Glomerular endothelial cell (primary cell): ENCODE measurements at regions not wholly inside any gene's neighbourhood (a gene's known extent, or its start where the extent isn't known, plus 50 kb on each side); places are given as distances from the start of the nearest gene placed in this dataset.
"Not testable (repeated sequence)": the region's sequence is repeated elsewhere in the genome, so short reads cannot be mapped to it uniquely, and the experiment has no call there.

Source experiments
- DNase-seq: peaks from one replicate; pipeline ENCODE4 v3.0.0-alpha.2; 2011; ENCODE audit warnings: low read depth, low spot score; ENCODE audit errors: extremely low read depth

DNA sequence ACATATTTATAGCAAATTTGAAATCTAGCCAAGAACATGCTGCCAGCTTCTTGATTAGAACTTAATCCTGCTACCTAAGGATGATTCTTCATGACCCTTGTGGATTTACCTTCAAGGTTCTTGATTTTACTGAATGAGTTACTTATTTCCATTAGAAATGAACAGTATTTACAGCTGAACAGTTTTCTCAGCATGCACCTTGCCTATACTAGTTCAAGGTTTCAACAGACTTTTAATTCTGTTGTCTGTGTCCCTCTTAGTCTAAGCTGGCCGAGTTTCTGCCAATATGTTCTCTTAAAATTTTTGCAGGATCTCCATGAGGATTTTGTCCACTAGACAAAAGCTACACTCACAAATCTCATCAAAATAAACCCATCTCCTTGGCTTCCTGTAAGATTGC lies 188.8 kb upstream of the ST8SIA4 start:
- no peak for DNase-seq

- no peak for DNase-seq
These were observed 181.3 kb upstream of the ST8SIA4 start for GRCh38 chr5:101084353-101084752.

DNA sequence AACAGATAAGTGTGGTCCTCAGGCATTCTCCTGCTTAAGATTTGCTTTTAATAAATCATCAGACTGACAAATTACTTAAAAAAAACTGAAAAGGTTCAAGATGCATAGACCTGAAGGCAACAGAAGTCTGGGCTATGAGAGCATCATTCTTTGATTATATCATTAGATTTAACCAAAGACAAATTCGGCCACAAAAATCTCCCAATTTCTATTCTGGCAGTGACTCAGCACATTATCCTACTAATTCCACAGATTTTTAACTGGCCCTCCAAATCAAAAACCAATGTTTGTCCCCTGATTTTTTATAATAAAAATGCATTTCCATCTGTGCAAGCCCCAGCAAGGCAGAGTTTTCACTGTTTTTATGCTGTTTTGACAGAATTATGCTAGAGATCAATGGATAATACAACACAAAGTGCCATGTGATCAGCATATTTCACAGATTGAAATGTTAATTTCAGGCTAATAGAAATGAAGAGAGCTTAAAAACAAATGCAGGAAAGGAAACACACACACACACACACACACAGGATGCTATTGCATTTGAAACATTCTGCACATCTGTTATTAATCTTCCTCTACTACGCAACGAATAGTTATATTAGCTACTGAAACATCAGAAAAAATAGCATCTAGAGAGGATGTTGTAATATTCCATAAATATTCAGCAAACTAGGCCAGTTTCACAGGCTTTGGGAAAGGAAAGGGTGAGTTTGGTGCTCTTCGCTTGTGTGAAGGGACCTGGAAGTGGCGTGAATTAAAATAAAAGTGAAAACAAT lies 177.6 kb upstream of the ST8SIA4 start:
- DNase-seq: no peak

DNA sequence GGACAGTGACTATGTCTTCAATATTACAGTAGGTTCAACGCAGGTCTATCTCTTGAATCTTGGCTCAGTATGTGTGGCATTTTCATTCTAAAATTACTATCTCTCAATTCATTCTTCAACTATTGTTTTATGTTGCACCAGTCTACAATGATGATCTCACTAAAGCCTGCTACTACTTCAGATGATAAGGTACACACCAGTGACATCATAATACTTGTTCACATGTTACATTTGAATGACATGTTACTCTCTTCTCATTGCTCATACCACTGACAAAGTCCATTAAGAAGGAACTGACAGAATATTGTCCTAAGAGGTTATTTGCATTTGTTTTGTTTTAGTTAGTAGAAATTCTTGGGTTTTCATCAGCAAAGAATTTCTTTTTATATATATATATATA lies 165.2 kb upstream of the ST8SIA4 start:
- DNase-seq: no peak

DNA sequence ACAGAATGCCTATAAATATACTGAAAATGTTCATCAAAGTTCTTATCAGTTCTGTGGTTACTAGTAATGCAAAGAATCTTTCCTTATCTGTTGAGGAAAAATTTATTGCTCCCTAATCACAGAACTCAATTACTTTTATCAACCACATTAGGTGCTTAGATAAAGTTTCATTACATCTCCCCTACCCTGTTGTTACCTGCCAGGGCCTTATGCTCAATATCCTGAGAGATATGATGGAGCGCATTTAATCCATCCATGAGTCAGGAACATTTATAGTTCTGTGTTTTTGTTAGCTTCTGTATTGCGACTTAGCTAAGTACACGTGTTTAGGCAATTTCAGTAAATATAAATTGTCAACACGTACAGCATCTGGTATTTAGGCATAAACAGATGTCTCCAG lies 164.3 kb upstream of the ST8SIA4 start:
- no peak for DNase-seq

GRCh38 chr5:101062902-101063301 lies 159.8 kb upstream of the ST8SIA4 start:
- DNase-seq: no peak

GRCh38 chr5:101047181-101047580 lies 144.1 kb upstream of the ST8SIA4 start:
- DNase-seq: no peak

DNA sequence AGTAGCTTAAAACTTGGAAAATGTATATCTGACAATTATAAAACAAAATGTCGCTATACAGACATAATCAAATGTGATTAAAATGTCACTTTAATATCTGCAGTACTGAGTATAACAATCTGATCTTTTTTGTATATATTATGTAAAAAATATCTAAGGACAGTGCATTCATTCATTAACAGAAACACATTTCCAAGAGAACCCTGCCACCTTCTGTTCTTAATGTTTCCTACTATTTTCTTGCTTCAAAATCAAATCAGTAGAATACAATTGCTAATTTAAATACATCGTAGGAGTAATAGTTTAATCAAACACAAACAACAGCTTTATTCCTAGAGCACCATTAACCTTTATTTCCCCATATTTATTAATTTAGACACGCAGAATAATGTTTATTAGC lies 142.6 kb upstream of the ST8SIA4 start:
- no peak for DNase-seq

DNA sequence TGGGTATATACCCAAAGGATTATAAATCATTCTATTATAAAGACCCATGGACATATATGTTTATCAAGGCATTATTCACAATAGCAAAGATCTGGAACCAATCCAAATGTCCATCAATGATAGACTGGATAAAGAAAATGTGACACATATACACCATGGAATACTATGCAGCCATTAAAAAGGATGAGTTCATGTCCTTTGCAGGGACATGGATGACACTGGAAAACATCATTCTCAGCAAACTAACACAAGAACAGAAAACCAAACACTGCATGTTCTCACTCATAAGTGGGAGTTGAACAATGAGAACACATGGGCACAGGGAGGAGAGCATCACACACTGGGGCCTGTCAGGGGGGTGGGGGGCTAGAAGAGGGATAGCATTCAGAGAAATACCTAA lies 136.9 kb upstream of the ST8SIA4 start:
- DNase-seq: not testable (repeated sequence)

DNA sequence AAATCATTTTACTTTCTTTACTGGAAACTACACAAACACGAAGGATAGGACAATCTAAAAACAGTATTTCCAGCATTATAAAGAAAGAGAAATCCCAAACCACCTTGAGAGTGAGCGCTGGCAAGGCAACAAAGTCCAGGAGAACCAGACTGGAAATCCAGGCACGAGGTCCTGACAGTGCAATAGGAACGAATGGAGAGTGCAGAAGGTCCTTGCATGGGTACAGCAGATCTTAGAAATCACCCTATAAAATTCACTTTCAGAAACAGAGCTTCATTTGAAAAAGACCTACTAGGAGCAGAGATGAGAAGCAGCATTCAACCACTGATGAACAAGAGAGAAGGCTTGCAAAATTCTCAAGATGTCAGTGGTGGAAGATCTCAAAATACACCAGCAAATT lies 133.7 kb upstream of the ST8SIA4 start:
- no peak for DNase-seq

DNA sequence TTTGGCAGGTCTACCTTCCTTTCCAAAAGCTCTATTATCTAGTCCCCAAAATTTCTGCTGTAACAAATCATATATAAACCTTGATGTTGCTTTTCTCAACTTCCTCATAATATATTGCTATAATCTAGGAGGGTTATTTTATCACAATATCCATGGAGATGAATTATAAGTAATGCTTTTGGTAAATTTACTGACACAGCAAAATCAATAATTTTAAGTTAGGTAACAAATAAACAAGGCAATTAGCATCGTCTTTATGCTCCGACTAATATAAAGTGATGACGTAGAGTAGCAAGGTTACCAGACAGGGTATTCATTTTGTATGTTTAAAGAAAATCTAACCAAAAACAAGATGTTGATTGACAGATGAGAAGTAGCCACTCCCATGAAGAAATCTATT lies 132.3 kb upstream of the ST8SIA4 start:
- no peak for DNase-seq

DNA sequence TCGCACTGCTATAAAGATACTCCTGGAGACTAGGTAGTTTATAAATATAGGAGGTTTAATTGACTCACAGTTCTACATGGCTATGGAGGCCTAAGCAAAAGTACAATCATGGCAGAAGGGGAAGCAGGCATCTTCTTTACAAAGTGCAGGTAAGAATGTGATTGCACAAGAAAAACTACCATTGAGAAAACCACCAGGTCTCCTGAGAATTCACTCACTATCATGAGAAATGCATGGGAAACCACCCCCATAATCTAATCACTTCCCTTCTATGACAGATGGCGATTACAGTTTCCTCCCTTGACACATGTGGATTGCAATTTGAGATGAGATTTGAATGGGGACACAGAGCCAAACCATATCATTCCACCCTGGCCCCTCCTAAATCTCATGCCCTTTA lies 121.2 kb upstream of the ST8SIA4 start:
- DNase-seq: no peak

GRCh38 chr5:101018299-101018698 lies 115.2 kb upstream of the ST8SIA4 start:
- no peak for DNase-seq

GRCh38 chr5:101012880-101013279 lies 109.8 kb upstream of the ST8SIA4 start:
- no peak for DNase-seq

GRCh38 chr5:101009758-101010519 lies 106.9 kb upstream of the ST8SIA4 start:
- no peak for DNase-seq

- no peak for DNase-seq
These were observed 89.3 kb upstream of the ST8SIA4 start for GRCh38 chr5:100992354-100992753.

DNA sequence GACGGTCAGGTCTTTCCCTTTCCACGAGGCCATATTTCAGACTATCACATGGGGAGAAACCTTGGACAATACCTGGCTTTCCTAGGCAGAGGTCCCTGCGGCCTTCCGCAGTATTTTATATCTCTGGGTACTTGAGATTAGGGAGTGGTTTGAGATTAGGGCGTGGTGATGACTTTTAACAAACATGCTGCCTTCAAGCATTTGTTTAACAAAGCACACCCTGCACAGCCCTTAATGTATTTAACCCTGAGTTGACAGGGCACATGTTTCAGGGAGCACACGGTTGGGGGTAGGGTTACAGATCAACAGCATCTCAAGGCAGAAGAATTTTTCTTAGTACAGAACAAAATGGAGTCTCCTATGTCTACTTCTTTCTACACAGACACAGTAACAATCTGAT lies 80.5 kb upstream of the ST8SIA4 start:
- not testable (repeated sequence) for DNase-seq

- DNase-seq: no peak
These were observed 71.0 kb upstream of the ST8SIA4 start for GRCh38 chr5:100974082-100974481.

GRCh38 chr5:100970646-100971255 lies 67.7 kb upstream of the ST8SIA4 start:
- no peak for DNase-seq

- DNase-seq: no peak
These were observed 62.2 kb upstream of the ST8SIA4 start for GRCh38 chr5:100965291-100965690.
